Liver (tissue), 7 donors: ENCODE measurements at regions not wholly inside any gene's neighbourhood (a gene's known extent, or its start where the extent isn't known, plus 50 kb on each side); places are given as distances from the start of the nearest gene placed in this dataset.

Experiments
- DNase-seq: peaks from one replicate; pipeline ENCODE4 v3.0.0-alpha.2; 2017; ENCODE audit warnings: low spot score
- H3K27ac ChIP-seq, 2 donors: one replicate each; pipeline ENCODE4 v1.7.0; 2013; ENCODE audit warnings: inconsistent platforms in 2 of 2, low read length in 2 of 2, control low read depth in 1 of 2, low read depth in 1 of 2, mild to moderate bottlenecking in 1 of 2
- H3K27me3 ChIP-seq, 4 donors: one replicate each; pipeline versions ENCODE4 v1.6.1 to v1.7.0; 2013; ENCODE audit warnings: low read length in 3 of 4, inconsistent platforms in 1 of 4, mild to moderate bottlenecking in 1 of 4, moderate library complexity in 1 of 4; ENCODE audit not compliant: control insufficient read depth in 4 of 4, insufficient read depth in 4 of 4
- H3K36me3 ChIP-seq, 4 donors: one replicate each; pipeline versions ENCODE4 v1.6.1 to v1.7.0; 2013; ENCODE audit warnings: low read length in 3 of 4, mild to moderate bottlenecking in 3 of 4, low read depth in 1 of 4, moderate library complexity in 1 of 4; ENCODE audit not compliant: control insufficient read depth in 4 of 4, insufficient read depth in 3 of 4
- H3K4me1 ChIP-seq, 4 donors: one replicate each; pipeline versions ENCODE4 v1.6.1 to v1.7.0; 2013; ENCODE audit warnings: low read length in 3 of 4, mild to moderate bottlenecking in 3 of 4, moderate library complexity in 1 of 4; ENCODE audit not compliant: control insufficient read depth in 4 of 4, insufficient read depth in 4 of 4
- H3K4me3 ChIP-seq, 3 donors: one replicate each; pipeline versions ENCODE4 v1.6.1 to v1.7.0; 2013; ENCODE audit warnings: low read length in 3 of 3, control low read depth in 1 of 3, low read depth in 1 of 3, mild to moderate bottlenecking in 1 of 3
- H3K9ac ChIP-seq, 2 donors: one replicate each; pipeline ENCODE4 v1.7.0; 2013; ENCODE audit warnings: low read length in 2 of 2, mild to moderate bottlenecking in 2 of 2, moderate library complexity in 2 of 2, control low read depth in 1 of 2, low read depth in 1 of 2
- H3K9me3 ChIP-seq, 4 donors: one replicate each; pipeline versions ENCODE4 v1.6.1 to v1.7.0; 2013; ENCODE audit warnings: low read length in 3 of 4; ENCODE audit not compliant: control insufficient read depth in 4 of 4
- ATF3 ChIP-seq: IDR thresholded peaks from 2 replicates; pipeline ENCODE4 v1.6.1; 2016; ENCODE audit warnings: antibody characterized with exemption
- EGR1 ChIP-seq, 2 donors: IDR thresholded peaks; 2 replicates each; pipeline ENCODE4 v1.6.1; 2016 to 2018; ENCODE audit warnings: antibody characterized with exemption in 2 of 2, low read depth in 2 of 2
- FOXA1 ChIP-seq: IDR thresholded peaks from 2 replicates; pipeline ENCODE4 v1.6.1; 2016; ENCODE audit warnings: antibody characterized with exemption
- FOXA2 ChIP-seq: IDR thresholded peaks from 2 replicates; pipeline ENCODE4 v1.6.1; 2016; ENCODE audit warnings: antibody characterized with exemption
- HNF4A ChIP-seq, 2 donors: conservative IDR thresholded peaks; 2 replicates each; pipeline ENCODE4 v1.6.1; 2016; ENCODE audit warnings: antibody characterized with exemption in 2 of 2, mild to moderate bottlenecking in 2 of 2
- HNF4G ChIP-seq: IDR thresholded peaks from 2 replicates; pipeline ENCODE4 v1.6.1; 2016; ENCODE audit warnings: antibody characterized with exemption
- JUND ChIP-seq, 2 donors: IDR thresholded peaks; 2 replicates each; pipeline ENCODE4 v1.6.1; 2016; ENCODE audit warnings: antibody characterized with exemption in 2 of 2
- MAX ChIP-seq: IDR thresholded peaks from 2 replicates; pipeline ENCODE4 v1.6.1; 2016; ENCODE audit warnings: antibody characterized with exemption
- NR2F2 ChIP-seq: IDR thresholded peaks from 2 replicates; pipeline ENCODE4 v1.6.1; 2016; ENCODE audit warnings: antibody characterized with exemption
- RAD21 ChIP-seq, 2 donors: IDR thresholded peaks; 2 replicates each; pipeline ENCODE4 v1.6.1; 2016; ENCODE audit warnings: antibody characterized with exemption in 2 of 2, mild to moderate bottlenecking in 2 of 2
- REST ChIP-seq: IDR thresholded peaks from 2 replicates; pipeline ENCODE4 v1.6.1; 2016; ENCODE audit warnings: antibody characterized with exemption, mild to moderate bottlenecking
- RXRA ChIP-seq, 2 donors: IDR thresholded peaks; 2 replicates each; pipeline ENCODE4 v1.6.1; 2017 to 2018; ENCODE audit warnings: antibody characterized with exemption in 2 of 2, mild to moderate bottlenecking in 1 of 2
- SP1 ChIP-seq: IDR thresholded peaks from 2 replicates; pipeline ENCODE4 v1.6.1; 2018; ENCODE audit warnings: antibody characterized with exemption, mild to moderate bottlenecking
- TAF1 ChIP-seq: conservative IDR thresholded peaks from 2 replicates; pipeline ENCODE4 v1.6.1; 2016; ENCODE audit warnings: antibody characterized with exemption, mild to moderate bottlenecking
- WGBS: extraction: QIAGEN DNeasy Blood & Tissue Kit; methylation state at CpG from one replicate; pipeline ENCODE4 v1.1.7; 2013; 5-methylcytosine and 5-hydroxymethylcytosine counted together
- TF ChIP-seq, protein P1 (sequence below): IDR thresholded peaks from 2 replicates; pipeline ENCODE4 v1.6.1; 2016; ENCODE audit warnings: antibody characterized with exemption
- donor health status: healthy.
- donor health status: healthy.
- donor health status: healthy.
- donor health status: healthy.

DNA sequence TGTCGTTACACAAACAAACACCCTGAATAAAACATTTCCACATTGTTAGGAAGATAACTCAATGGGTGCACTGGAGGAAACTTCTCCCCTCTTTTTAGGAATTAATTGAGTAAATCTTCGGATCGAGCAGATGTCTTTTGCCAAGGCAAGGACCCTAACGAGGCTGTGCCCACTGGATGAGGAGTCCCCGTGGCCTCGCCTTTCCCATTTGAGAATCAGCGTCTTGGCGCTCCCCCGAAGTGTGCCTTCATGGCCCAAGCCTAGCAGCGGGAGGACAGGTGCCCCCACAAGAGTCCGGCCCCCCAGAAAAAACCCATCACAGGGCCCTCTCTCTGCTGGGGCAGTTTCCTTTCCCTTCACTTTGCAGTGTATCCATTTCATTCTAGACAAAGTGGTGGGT lies 246.6 kb downstream of the BCL11B start:
- H3K4me1 ChIP-seq = no peaks in the 10 kb centered on the region
- H3K4me3 ChIP-seq = no peak overlapping the region
- no peaks in the 10 kb centered on the region for H3K27me3 ChIP-seq
- H3K9me3 ChIP-seq = peaks cover 0 to 3% (median 0%) of the 10 kb centered on the region in 4 donors
- H3K36me3 ChIP-seq = no peaks in the 10 kb centered on the region
- no peak for TF ChIP-seq HNF4A (conservative IDR thresholded peaks at IDR 0.05)
- no peak for TF ChIP-seq EGR1 (IDR thresholded peaks at IDR 0.05; ENCODE audit: low read depth in 2 of 2)
- H3K9ac ChIP-seq = no peak overlapping the region
- no peak for DNase-seq
- WGBS = 88% methylated on average over 11 of the region's 11 CpGs
- no peak overlapping the region for H3K27ac ChIP-seq

- Histone ChIP-seq H3K9me3 (peaks cover 0 to 3% (median 0%) of the 10 kb centered on the region in 4 donors), H3K36me3 (no peaks in the 10 kb centered on the region), H3K4me3 (no peak overlapping the region), H3K27ac (no peak overlapping the region), H3K27me3 (no peaks in the 10 kb centered on the region), H3K9ac (no peak overlapping the region), H3K4me1 (no peaks in the 10 kb centered on the region)
- 42% methylated on average over 2 of the region's 2 CpGs for WGBS
- no peak for DNase-seq
- TF ChIP-seq SP1 (no peak), RXRA (IDR thresholded peaks at IDR 0.05) (no peak), TAF1 (no peak), MAX (no peak), HNF4G (no peak), HNF4A (conservative IDR thresholded peaks at IDR 0.05) (no peak), NR2F2 (no peak), FOXA1 (no peak), JUND (IDR thresholded peaks at IDR 0.05) (no peak), EGR1 (IDR thresholded peaks at IDR 0.05; ENCODE audit: low read depth in 2 of 2) (no peak)
- TF ChIP-seq, protein P1, sequence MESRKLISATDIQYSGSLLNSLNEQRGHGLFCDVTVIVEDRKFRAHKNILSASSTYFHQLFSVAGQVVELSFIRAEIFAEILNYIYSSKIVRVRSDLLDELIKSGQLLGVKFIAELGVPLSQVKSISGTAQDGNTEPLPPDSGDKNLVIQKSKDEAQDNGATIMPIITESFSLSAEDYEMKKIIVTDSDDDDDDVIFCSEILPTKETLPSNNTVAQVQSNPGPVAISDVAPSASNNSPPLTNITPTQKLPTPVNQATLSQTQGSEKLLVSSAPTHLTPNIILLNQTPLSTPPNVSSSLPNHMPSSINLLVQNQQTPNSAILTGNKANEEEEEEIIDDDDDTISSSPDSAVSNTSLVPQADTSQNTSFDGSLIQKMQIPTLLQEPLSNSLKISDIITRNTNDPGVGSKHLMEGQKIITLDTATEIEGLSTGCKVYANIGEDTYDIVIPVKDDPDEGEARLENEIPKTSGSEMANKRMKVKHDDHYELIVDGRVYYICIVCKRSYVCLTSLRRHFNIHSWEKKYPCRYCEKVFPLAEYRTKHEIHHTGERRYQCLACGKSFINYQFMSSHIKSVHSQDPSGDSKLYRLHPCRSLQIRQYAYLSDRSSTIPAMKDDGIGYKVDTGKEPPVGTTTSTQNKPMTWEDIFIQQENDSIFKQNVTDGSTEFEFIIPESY = no peak
Measured at GRCh38 chr14:99026471-99026870, 245.5 kb downstream of the BCL11B start.

- Histone ChIP-seq H3K9ac (no peak overlapping the region), H3K27ac (no peak overlapping the region), H3K4me3 (no peak overlapping the region), H3K27me3 (no peaks in the 10 kb centered on the region), H3K36me3 (no peaks in the 10 kb centered on the region), H3K9me3 (peaks cover 0 to 3% (median 0%) of the 10 kb centered on the region in 4 donors), H3K4me1 (no peaks in the 10 kb centered on the region)
- 82% methylated on average over 6 of the region's 6 CpGs for WGBS
- TF ChIP-seq SP1 = no peak
- no peak for TF ChIP-seq RAD21 (IDR thresholded peaks at IDR 0.05)
- no peak for TF ChIP-seq RXRA (IDR thresholded peaks at IDR 0.05)
- TF ChIP-seq EGR1 (IDR thresholded peaks at IDR 0.05; ENCODE audit: low read depth in 2 of 2) = no peak
- TF ChIP-seq ATF3 = no peak
- TF ChIP-seq TAF1 = no peak
- no peak for TF ChIP-seq HNF4A (conservative IDR thresholded peaks at IDR 0.05)
- TF ChIP-seq HNF4G = no peak
- TF ChIP-seq MAX = no peak
- no peak for TF ChIP-seq REST
- no peak for TF ChIP-seq FOXA2
- DNase-seq = no peak
Measured at GRCh38 chr14:99028041-99028440, 244.0 kb downstream of the BCL11B start.
